ENCODE measurements at regions not wholly inside any gene's neighbourhood (a gene's known extent, or its start where the extent isn't known, plus 50 kb on each side); places are given as distances from the start of the nearest gene placed in this dataset.
"Not testable (repeated sequence)": the region's sequence is repeated elsewhere in the genome, so short reads cannot be mapped to it uniquely, and the experiment has no call there.

GRCh38 chrY:7701676-7702075, 790.1 kb upstream of the AMELY start:
- H3K27me3 Mint-ChIP-seq (ENCODE audit: low read depth), result no peaks in the 10 kb centered on the region
- no peaks in the 10 kb centered on the region for H3K36me3 Mint-ChIP-seq (ENCODE audit: low read depth)
- H3K27ac Mint-ChIP-seq, result no peak overlapping the region
- intact Hi-C loops (cut with micrococcal nuclease), result no loop called here
- no peaks in the 10 kb centered on the region for H3K9me3 Mint-ChIP-seq
- no peak for DNase-seq (ENCODE audit: low spot score)
- H3K4me1 Mint-ChIP-seq (ENCODE audit: low read depth), result no peaks in the 10 kb centered on the region
- H3K4me3 Mint-ChIP-seq (ENCODE audit: low read depth), result no peak overlapping the region

GRCh38 chrY:7697506-7697905, 786.0 kb upstream of the AMELY start:
- intact Hi-C loops (cut with micrococcal nuclease), result no loop called here
- Mint-ChIP-seq H3K4me1 (ENCODE audit: low read depth) (no peaks in the 10 kb centered on the region), H3K27me3 (ENCODE audit: low read depth) (no peaks in the 10 kb centered on the region), H3K36me3 (ENCODE audit: low read depth) (no peaks in the 10 kb centered on the region), H3K4me3 (ENCODE audit: low read depth) (no peak overlapping the region), H3K9me3 (no peaks in the 10 kb centered on the region), H3K27ac (no peak overlapping the region)
- DNase-seq (ENCODE audit: low spot score), result no peak

GRCh38 chrY:7692701-7693100, 781.1 kb upstream of the AMELY start:
- H3K4me1 Mint-ChIP-seq (ENCODE audit: low read depth), result no peaks in the 10 kb centered on the region
- H3K36me3 Mint-ChIP-seq (ENCODE audit: low read depth), result no peaks in the 10 kb centered on the region

GRCh38 chrY:7687086-7687485, 775.5 kb upstream of the AMELY start:
- H3K27me3 Mint-ChIP-seq (ENCODE audit: low read depth), result no peaks in the 10 kb centered on the region
- H3K4me3 Mint-ChIP-seq (ENCODE audit: low read depth), result no peak overlapping the region
- H3K4me1 Mint-ChIP-seq (ENCODE audit: low read depth), result no peaks in the 10 kb centered on the region
- no peaks in the 10 kb centered on the region for H3K36me3 Mint-ChIP-seq (ENCODE audit: low read depth)
- intact Hi-C loops (cut with micrococcal nuclease), result no loop called here
- no peak for DNase-seq (ENCODE audit: low spot score)
- no peak overlapping the region for H3K27ac Mint-ChIP-seq
- H3K9me3 Mint-ChIP-seq, result no peaks in the 10 kb centered on the region

More at GRCh38 chrY:7692701-7693100, 781.1 kb upstream of the AMELY start:
- intact Hi-C loops (cut with micrococcal nuclease), result no loop called here
- Mint-ChIP-seq H3K9me3 (no peaks in the 10 kb centered on the region), H3K4me3 (ENCODE audit: low read depth) (no peak overlapping the region), H3K27me3 (ENCODE audit: low read depth) (no peaks in the 10 kb centered on the region), H3K27ac (no peak overlapping the region)
- no peak for DNase-seq (ENCODE audit: low spot score)

GRCh38 chrY:7684546-7684945, 773.0 kb upstream of the AMELY start:
- DNase-seq (ENCODE audit: low spot score), result no peak
- H3K4me1 Mint-ChIP-seq (ENCODE audit: low read depth), result no peaks in the 10 kb centered on the region
- no peak overlapping the region for H3K27ac Mint-ChIP-seq
- H3K9me3 Mint-ChIP-seq, result no peaks in the 10 kb centered on the region
- no peaks in the 10 kb centered on the region for H3K36me3 Mint-ChIP-seq (ENCODE audit: low read depth)
- H3K27me3 Mint-ChIP-seq (ENCODE audit: low read depth), result no peaks in the 10 kb centered on the region
- no peak overlapping the region for H3K4me3 Mint-ChIP-seq (ENCODE audit: low read depth)
- intact Hi-C loops (cut with micrococcal nuclease), result no loop called here

- H3K4me1 Mint-ChIP-seq (ENCODE audit: low read depth), result no peaks in the 10 kb centered on the region
- H3K36me3 Mint-ChIP-seq (ENCODE audit: low read depth), result no peaks in the 10 kb centered on the region
- H3K27ac Mint-ChIP-seq, result no peak overlapping the region
- intact Hi-C loops (cut with micrococcal nuclease), result no loop called here
- no peak for DNase-seq (ENCODE audit: low spot score)
- no peaks in the 10 kb centered on the region for H3K9me3 Mint-ChIP-seq
- no peaks in the 10 kb centered on the region for H3K27me3 Mint-ChIP-seq (ENCODE audit: low read depth)
- H3K4me3 Mint-ChIP-seq (ENCODE audit: low read depth), result no peak overlapping the region
Observed at GRCh38 chrY:7682386-7682785, 770.8 kb upstream of the AMELY start.

- intact Hi-C loops (cut with micrococcal nuclease), result no loop called here
- no peaks in the 10 kb centered on the region for H3K36me3 Mint-ChIP-seq (ENCODE audit: low read depth)
- H3K4me1 Mint-ChIP-seq (ENCODE audit: low read depth), result no peaks in the 10 kb centered on the region
- H3K4me3 Mint-ChIP-seq (ENCODE audit: low read depth), result no peak overlapping the region
- DNase-seq (ENCODE audit: low spot score), result no peak
- H3K9me3 Mint-ChIP-seq, result no peaks in the 10 kb centered on the region
- no peak overlapping the region for H3K27ac Mint-ChIP-seq
- H3K27me3 Mint-ChIP-seq (ENCODE audit: low read depth), result no peaks in the 10 kb centered on the region
Observed at GRCh38 chrY:7681426-7681825, 769.9 kb upstream of the AMELY start.

GRCh38 chrY:7674465-7674864, 762.9 kb upstream of the AMELY start:
- Mint-ChIP-seq H3K4me3 (ENCODE audit: low read depth) (no peak overlapping the region), H3K27ac (no peak overlapping the region), H3K36me3 (ENCODE audit: low read depth) (no peaks in the 10 kb centered on the region), H3K4me1 (ENCODE audit: low read depth) (no peaks in the 10 kb centered on the region), H3K27me3 (ENCODE audit: low read depth) (no peaks in the 10 kb centered on the region), H3K9me3 (no peaks in the 10 kb centered on the region)
- intact Hi-C loops (cut with micrococcal nuclease), result no loop called here
- no peak for DNase-seq (ENCODE audit: low spot score)

- Mint-ChIP-seq H3K27ac (no peak overlapping the region), H3K4me1 (ENCODE audit: low read depth) (no peaks in the 10 kb centered on the region)
Observed at GRCh38 chrY:7672796-7673195, 761.2 kb upstream of the AMELY start.

GRCh38 chrY:7663261-7663660, 751.7 kb upstream of the AMELY start:
- no peaks in the 10 kb centered on the region for H3K27me3 Mint-ChIP-seq (ENCODE audit: low read depth)
- intact Hi-C loops (cut with micrococcal nuclease), result no loop called here
- DNase-seq (ENCODE audit: low spot score), result no peak
- H3K36me3 Mint-ChIP-seq (ENCODE audit: low read depth), result no peaks in the 10 kb centered on the region
- no peaks in the 10 kb centered on the region for H3K4me1 Mint-ChIP-seq (ENCODE audit: low read depth)
- H3K4me3 Mint-ChIP-seq (ENCODE audit: low read depth), result no peak overlapping the region
- no peaks in the 10 kb centered on the region for H3K9me3 Mint-ChIP-seq
- no peak overlapping the region for H3K27ac Mint-ChIP-seq

More at GRCh38 chrY:7672796-7673195, 761.2 kb upstream of the AMELY start:
- Mint-ChIP-seq H3K4me3 (ENCODE audit: low read depth) (no peak overlapping the region), H3K36me3 (ENCODE audit: low read depth) (no peaks in the 10 kb centered on the region), H3K9me3 (no peaks in the 10 kb centered on the region), H3K27me3 (ENCODE audit: low read depth) (no peaks in the 10 kb centered on the region)
- intact Hi-C loops (cut with micrococcal nuclease), result no loop called here
- DNase-seq (ENCODE audit: low spot score), result no peak

GRCh38 chrY:7659047-7659446, 747.5 kb upstream of the AMELY start:
- Mint-ChIP-seq H3K36me3 (ENCODE audit: low read depth) (no peaks in the 10 kb centered on the region), H3K4me3 (ENCODE audit: low read depth) (no peak overlapping the region), H3K27ac (no peak overlapping the region), H3K4me1 (ENCODE audit: low read depth) (peaks cover 1% of the 10 kb centered on the region), H3K27me3 (ENCODE audit: low read depth) (no peaks in the 10 kb centered on the region), H3K9me3 (no peaks in the 10 kb centered on the region)
- no peak for DNase-seq (ENCODE audit: low spot score)
- intact Hi-C loops (cut with micrococcal nuclease), result no loop called here

- Mint-ChIP-seq H3K4me3 (ENCODE audit: low read depth) (no peak overlapping the region), H3K27ac (no peak overlapping the region), H3K9me3 (no peaks in the 10 kb centered on the region), H3K27me3 (ENCODE audit: low read depth) (no peaks in the 10 kb centered on the region), H3K36me3 (ENCODE audit: low read depth) (no peaks in the 10 kb centered on the region), H3K4me1 (ENCODE audit: low read depth) (peaks cover 1% of the 10 kb centered on the region)
- DNase-seq (ENCODE audit: low spot score), result no peak
- intact Hi-C loops (cut with micrococcal nuclease), result no loop called here
Observed at GRCh38 chrY:7656596-7656995, 745.0 kb upstream of the AMELY start.

- H3K4me3 Mint-ChIP-seq (ENCODE audit: low read depth), result no peak overlapping the region
- intact Hi-C loops (cut with micrococcal nuclease), result no loop called here
Observed at GRCh38 chrY:7654985-7655384, 743.4 kb upstream of the AMELY start.

GRCh38 chrY:7649866-7650265, 738.3 kb upstream of the AMELY start:
- intact Hi-C loops (cut with micrococcal nuclease); H3K4me3 Mint-ChIP-seq (ENCODE audit: low read depth); H3K36me3 Mint-ChIP-seq (ENCODE audit: low read depth); H3K27me3 Mint-ChIP-seq (ENCODE audit: low read depth); H3K9me3 Mint-ChIP-seq; H3K27ac Mint-ChIP-seq; H3K4me1 Mint-ChIP-seq (ENCODE audit: low read depth); DNase-seq (ENCODE audit: low spot score): not testable (repeated sequence)

More at GRCh38 chrY:7654985-7655384, 743.4 kb upstream of the AMELY start:
- DNase-seq (ENCODE audit: low spot score), result no peak
- Mint-ChIP-seq H3K4me1 (ENCODE audit: low read depth) (peaks cover 3% of the 10 kb centered on the region), H3K36me3 (ENCODE audit: low read depth) (no peaks in the 10 kb centered on the region), H3K9me3 (no peaks in the 10 kb centered on the region), H3K27ac (no peak overlapping the region), H3K27me3 (ENCODE audit: low read depth) (no peaks in the 10 kb centered on the region)

Data from activated T-helper 2 cell treated with anti-CD3 and anti-CD28 coated beads, Interferon-gamma antibody, Interleukin-2, Interleukin-4, amounts not matched to agents 10 μg/mL and 5 μg/mL and 100 μg/mL, durations not matched to agents 14 hours and 24 hours and 36 hours (primary cell).